ENCODE measurements at regions not wholly inside any gene's neighbourhood (a gene's known extent, or its start where the extent isn't known, plus 50 kb on each side); places are given as distances from the start of the nearest gene placed in this dataset.

GRCh38 chr13:47049276-47049989, 152.6 kb upstream of the HTR2A start:
- Histone ChIP-seq H3K9ac (ENCODE audit: low read length) (no peak overlapping the region), H3K4me3 (ENCODE audit: insufficient read depth, low read depth, low read length) (no peak overlapping the region), H4K20me1 (ENCODE audit: insufficient read depth, low read length) (no peaks in the 10 kb centered on the region), H3K9me3 (ENCODE audit: insufficient read depth, low read depth, low read length) (no peaks in the 10 kb centered on the region), H3K4me2 (ENCODE audit: low read length) (no peak overlapping the region), H3K27ac (ENCODE audit: low read depth, low read length) (no peak overlapping the region), H3K27me3 (ENCODE audit: insufficient read depth, low read length) (no peaks in the 10 kb centered on the region), H3K79me2 (ENCODE audit: insufficient read depth, low read length) (no peaks in the 10 kb centered on the region), H3K4me1 (ENCODE audit: insufficient read depth, low read length) (no peaks in the 10 kb centered on the region), H2AFZ (ENCODE audit: low read depth, low read length) (no peak overlapping the region), H3K36me3 (ENCODE audit: insufficient read depth, low read length) (no peaks in the 10 kb centered on the region)
- Mint-ChIP-seq H3K27me3 (ENCODE audit: low read depth, unreplicated experiment) (no peaks in the 10 kb centered on the region), H3K36me3 (ENCODE audit: low read depth, unreplicated experiment) (no peaks in the 10 kb centered on the region), H3K4me3 (ENCODE audit: unreplicated experiment) (no peak overlapping the region), H3K27ac (ENCODE audit: unreplicated experiment) (no peak overlapping the region), H3K4me1 (ENCODE audit: low read depth, unreplicated experiment) (peaks cover 9% of the 10 kb centered on the region), H3K9me3 (ENCODE audit: unreplicated experiment) (no peaks in the 10 kb centered on the region)
- no peak for TF ChIP-seq EZH2 (IDR thresholded peaks at IDR 0.05; ENCODE audit: insufficient read depth, low read length)
- TF ChIP-seq CTCF (IDR thresholded peaks at IDR 0.05; ENCODE audit: insufficient read depth, low read depth, low read length): no peak
- FAIRE-seq: no peak
- no peak for DNase-seq (ENCODE audit: low read depth)

DNA sequence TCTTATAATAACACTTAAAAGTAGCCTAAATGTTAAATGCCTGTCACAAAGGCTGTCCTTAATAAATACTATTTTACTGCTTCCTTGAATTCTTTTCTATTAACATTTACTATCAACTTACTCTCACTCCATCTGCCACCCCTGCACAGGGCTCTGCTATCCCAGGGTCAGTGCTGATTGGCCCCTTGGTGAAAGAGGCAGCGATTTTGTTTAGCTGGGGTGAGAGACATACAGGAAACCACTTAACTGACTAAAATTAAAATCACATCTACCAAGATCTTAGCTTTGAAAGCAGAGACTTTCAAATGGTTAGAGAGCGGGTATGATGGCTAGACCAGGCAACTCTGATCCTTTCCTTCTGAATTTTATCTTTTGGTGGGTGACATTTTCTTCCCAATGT, 149.9 kb upstream of the HTR2A start:
- Histone ChIP-seq H3K4me2 (ENCODE audit: low read length) (no peak overlapping the region), H3K4me1 (ENCODE audit: insufficient read depth, low read length) (no peaks in the 10 kb centered on the region), H2AFZ (ENCODE audit: low read depth, low read length) (no peak overlapping the region), H3K27ac (ENCODE audit: low read depth, low read length) (no peak overlapping the region), H3K27me3 (ENCODE audit: insufficient read depth, low read length) (no peaks in the 10 kb centered on the region), H3K4me3 (ENCODE audit: insufficient read depth, low read depth, low read length) (no peak overlapping the region), H3K79me2 (ENCODE audit: insufficient read depth, low read length) (no peaks in the 10 kb centered on the region), H3K36me3 (ENCODE audit: insufficient read depth, low read length) (no peaks in the 10 kb centered on the region), H3K9me3 (ENCODE audit: insufficient read depth, low read depth, low read length) (no peaks in the 10 kb centered on the region), H4K20me1 (ENCODE audit: insufficient read depth, low read length) (no peaks in the 10 kb centered on the region), H3K9ac (ENCODE audit: low read length) (no peak overlapping the region)
- DNase-seq (ENCODE audit: low read depth) (no peak), FAIRE-seq (no peak)
- H3K4me3 Mint-ChIP-seq (ENCODE audit: unreplicated experiment): no peak overlapping the region
- H3K27me3 Mint-ChIP-seq (ENCODE audit: low read depth, unreplicated experiment): peaks cover 3% of the 10 kb centered on the region
- H3K36me3 Mint-ChIP-seq (ENCODE audit: low read depth, unreplicated experiment): no peaks in the 10 kb centered on the region
- no peak overlapping the region for H3K27ac Mint-ChIP-seq (ENCODE audit: unreplicated experiment)
- H3K4me1 Mint-ChIP-seq (ENCODE audit: low read depth, unreplicated experiment): peaks cover 9% of the 10 kb centered on the region
- no peak for TF ChIP-seq EZH2 (IDR thresholded peaks at IDR 0.05; ENCODE audit: insufficient read depth, low read length)
- no peaks in the 10 kb centered on the region for H3K9me3 Mint-ChIP-seq (ENCODE audit: unreplicated experiment)

DNA sequence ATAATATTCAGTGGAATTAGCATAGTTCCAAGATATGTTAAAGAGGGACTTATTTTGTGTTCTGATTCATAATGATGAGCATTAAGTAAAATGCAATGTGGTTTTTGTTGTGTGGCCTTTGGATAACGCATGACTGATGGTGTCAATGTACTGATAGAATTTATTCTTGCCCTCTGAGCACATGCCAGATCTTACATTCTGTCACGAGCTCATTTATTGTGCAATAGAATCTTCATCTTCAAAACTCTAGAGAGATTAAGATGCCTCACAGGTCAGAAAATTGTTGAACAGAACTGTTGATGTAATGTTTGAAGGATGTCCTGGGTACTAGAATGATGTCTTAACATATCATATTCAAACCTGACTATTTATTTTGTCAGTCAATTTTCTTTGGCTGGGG, 148.0 kb upstream of the HTR2A start:
- H3K27ac Mint-ChIP-seq (ENCODE audit: unreplicated experiment): no peak overlapping the region
- Histone ChIP-seq H3K79me2 (ENCODE audit: insufficient read depth, low read length) (no peaks in the 10 kb centered on the region), H3K9ac (ENCODE audit: low read length) (no peak overlapping the region), H3K4me1 (ENCODE audit: insufficient read depth, low read length) (no peaks in the 10 kb centered on the region), H3K36me3 (ENCODE audit: insufficient read depth, low read length) (no peaks in the 10 kb centered on the region), H2AFZ (ENCODE audit: low read depth, low read length) (no peak overlapping the region), H3K27ac (ENCODE audit: low read depth, low read length) (no peak overlapping the region), H3K27me3 (ENCODE audit: insufficient read depth, low read length) (no peaks in the 10 kb centered on the region), H3K4me2 (ENCODE audit: low read length) (no peak overlapping the region), H3K9me3 (ENCODE audit: insufficient read depth, low read depth, low read length) (no peaks in the 10 kb centered on the region), H4K20me1 (ENCODE audit: insufficient read depth, low read length) (no peaks in the 10 kb centered on the region), H3K4me3 (ENCODE audit: insufficient read depth, low read depth, low read length) (no peak overlapping the region)
- DNase-seq (ENCODE audit: low read depth) (no peak), FAIRE-seq (no peak)
- no peaks in the 10 kb centered on the region for H3K9me3 Mint-ChIP-seq (ENCODE audit: unreplicated experiment)
- TF ChIP-seq EZH2 (IDR thresholded peaks at IDR 0.05; ENCODE audit: insufficient read depth, low read length) (no peak), CTCF (IDR thresholded peaks at IDR 0.05; ENCODE audit: insufficient read depth, low read depth, low read length) (no peak)
- no peak overlapping the region for H3K4me3 Mint-ChIP-seq (ENCODE audit: unreplicated experiment)
- peaks cover 3% of the 10 kb centered on the region for H3K27me3 Mint-ChIP-seq (ENCODE audit: low read depth, unreplicated experiment)
- H3K4me1 Mint-ChIP-seq (ENCODE audit: low read depth, unreplicated experiment): peaks cover 9% of the 10 kb centered on the region
- H3K36me3 Mint-ChIP-seq (ENCODE audit: low read depth, unreplicated experiment): no peaks in the 10 kb centered on the region

Measured in astrocyte (in vitro differentiated cells and primary cell).